HepG2 (cell line): ENCODE measurements at regions not wholly inside any gene's neighbourhood (a gene's known extent, or its start where the extent isn't known, plus 50 kb on each side); places are given as distances from the start of the nearest gene placed in this dataset.

Experiments
- BATF2 ChIP-seq: sonication (generic); formaldehyde crosslinking; IDR thresholded peaks from 2 replicates; pipeline ENCODE4 v1.8.0; 2022; ENCODE audit warnings: mild to moderate bottlenecking, missing genetic modification reagents, moderate library complexity
- CHD4 ChIP-seq: fragments of 200-600 bp; sonication (generic); IDR thresholded peaks from 2 replicates; pipeline ENCODE4 v1.7.0; 2017; ENCODE audit warnings: mild to moderate bottlenecking, low read length, borderline replicate concordance
- DMAP1 ChIP-seq: IDR thresholded peaks from 2 replicates; pipeline ENCODE4 v1.6.1; 2016
- FOXM1 ChIP-seq: sonication (generic); formaldehyde crosslinking; IDR thresholded peaks from 2 replicates; pipeline ENCODE4 v1.5.0; 2020; ENCODE audit warnings: missing genetic modification reagents
- GABPB1 ChIP-seq: IDR thresholded peaks from 2 replicates; pipeline ENCODE4 v1.6.1; 2016; ENCODE audit warnings: mild to moderate bottlenecking, missing genetic modification reagents, moderate library complexity, missing compliant biosample characterization
- HNF4G ChIP-seq, 2 experiments: sonication (generic) in 1 of 2; formaldehyde crosslinking in 1 of 2; IDR thresholded peaks; 2 replicates each; pipeline versions ENCODE4 v1.4.0 to v1.6.1; 2011 to 2020; ENCODE audit warnings: borderline replicate concordance in 2 of 2, low read depth in 2 of 2, mild to moderate bottlenecking in 2 of 2, low read length in 1 of 2, missing genetic modification reagents in 1 of 2, moderate library complexity in 1 of 2
- MXD1 ChIP-seq: sonication (generic); formaldehyde crosslinking; IDR thresholded peaks from 2 replicates; pipeline ENCODE4 v1.4.0; 2020; ENCODE audit warnings: mild to moderate bottlenecking, missing genetic modification reagents
- NCOA1 ChIP-seq: sonication (generic); formaldehyde crosslinking; IDR thresholded peaks from 2 replicates; pipeline ENCODE4 v1.9.0; 2021; ENCODE audit warnings: missing genetic modification reagents
- NFIB ChIP-seq: sonication (generic); formaldehyde crosslinking; IDR thresholded peaks from 2 replicates; pipeline ENCODE4 v1.9.0; 2021; ENCODE audit warnings: missing genetic modification reagents, mild to moderate bottlenecking, borderline replicate concordance
- NR1H2 ChIP-seq: sonication (generic); formaldehyde crosslinking; IDR thresholded peaks from 2 replicates; pipeline ENCODE4 v1.8.1; 2022; ENCODE audit warnings: low read depth, missing genetic modification reagents, borderline replicate concordance
- PHB2 ChIP-seq: fragments of 450-650 bp; IDR thresholded peaks from 2 replicates; pipeline ENCODE4 v1.6.1; 2018; ENCODE audit not compliant: partially characterized antibody
- SETDB1 ChIP-seq: sonication (generic); formaldehyde crosslinking; IDR thresholded peaks from 2 replicates; pipeline ENCODE4 v1.5.1; 2020; ENCODE audit warnings: missing genetic modification reagents, mild to moderate bottlenecking, borderline replicate concordance
- SKIL ChIP-seq: sonication (generic); formaldehyde crosslinking; IDR thresholded peaks from 2 replicates; pipeline ENCODE4 v1.8.0; 2022; ENCODE audit warnings: missing genetic modification reagents, mild to moderate bottlenecking, moderate library complexity, borderline replicate concordance
- TBX3 ChIP-seq: fragments of 450-650 bp; IDR thresholded peaks from 2 replicates; pipeline ENCODE4 v1.6.1; 2017; ENCODE audit warnings: antibody characterized with exemption, mild to moderate bottlenecking, inconsistent platforms, borderline replicate concordance
- TP53 ChIP-seq: sonication (generic); formaldehyde crosslinking; conservative IDR thresholded peaks from 2 replicates; pipeline ENCODE4 v1.4.0; 2020; ENCODE audit warnings: missing genetic modification reagents
- ZBTB46 ChIP-seq: sonication (generic); formaldehyde crosslinking; IDR thresholded peaks from 2 replicates; pipeline ENCODE4 v1.4.0; 2020; ENCODE audit warnings: mild to moderate bottlenecking, missing genetic modification reagents, borderline replicate concordance
- ZNF337 ChIP-seq: sonication (generic); formaldehyde crosslinking; IDR thresholded peaks from 2 replicates; pipeline ENCODE4 v1.5.1; 2020; ENCODE audit warnings: missing genetic modification reagents, low read depth, mild to moderate bottlenecking, borderline replicate concordance
- ZNF33B ChIP-seq: sonication (generic); formaldehyde crosslinking; IDR thresholded peaks from 2 replicates; pipeline ENCODE4 v1.5.1; 2020; ENCODE audit warnings: mild to moderate bottlenecking, missing genetic modification reagents
- ZNF343 ChIP-seq: sonication (generic); formaldehyde crosslinking; IDR thresholded peaks from 2 replicates; pipeline ENCODE4 v1.4.0; 2020; ENCODE audit warnings: mild to moderate bottlenecking, missing genetic modification reagents
- ZNF644 ChIP-seq: IDR thresholded peaks from 2 replicates; pipeline ENCODE4 v1.6.1; 2016; ENCODE audit warnings: low read depth
- ZNF704 ChIP-seq: sonication (generic); formaldehyde crosslinking; IDR thresholded peaks from 2 replicates; pipeline ENCODE4 v1.8.1; 2023; ENCODE audit warnings: mild to moderate bottlenecking, inconsistent platforms, moderate library complexity, missing genetic modification reagents, borderline replicate concordance
- ZNF790 ChIP-seq: sonication (generic); formaldehyde crosslinking; IDR thresholded peaks from 2 replicates; pipeline ENCODE4 v1.8.0; 2022; ENCODE audit warnings: missing genetic modification reagents, mild to moderate bottlenecking, borderline replicate concordance
- ZZZ3 ChIP-seq: sonication (generic); formaldehyde crosslinking; IDR thresholded peaks from 2 replicates; pipeline ENCODE4 v1.4.0; 2020; ENCODE audit warnings: missing genetic modification reagents, mild to moderate bottlenecking, borderline replicate concordance

- no peak for TF ChIP-seq ZNF790 (CRISPR knock-in tag)
- no peak for TF ChIP-seq SKIL (CRISPR knock-in tag)
- no peak for TF ChIP-seq CHD4
- TF ChIP-seq TBX3: no peak
- no peak for TF ChIP-seq ZZZ3 (CRISPR knock-in tag)
- TF ChIP-seq ZNF337 (CRISPR knock-in tag): peak; percentile 75; the same call in 1 of the 2 replicates
- TF ChIP-seq ZNF644 (CRISPR knock-in tag): peak; percentile 75; the same call in 1 of the 2 replicates
- no peak for TF ChIP-seq FOXM1 (CRISPR knock-in tag)
- TF ChIP-seq NFIB (CRISPR knock-in tag): no peak
- TF ChIP-seq HNF4G (IDR thresholded peaks at IDR 0.05; ENCODE audit: borderline replicate concordance, low read depth, low read length): peak; percentile 60; the same call in 1 of the 2 replicates
- TF ChIP-seq HNF4G (CRISPR knock-in tag; IDR thresholded peaks at IDR 0.05; ENCODE audit: borderline replicate concordance, low read depth): 0 out of 2 replicates have a peak, but pooled peaks have one; percentile 33
- TF ChIP-seq ZNF704 (CRISPR knock-in tag): peak; percentile 57; the same call in 1 of the 2 replicates
- TF ChIP-seq GABPB1: no peak
- no peak for TF ChIP-seq MXD1 (CRISPR knock-in tag)
- peak; percentile 53; the same call in 1 of the 2 replicates for TF ChIP-seq ZNF33B (CRISPR knock-in tag)
- no peak for TF ChIP-seq SETDB1
- no peak for TF ChIP-seq ZNF343
- TF ChIP-seq NCOA1 (CRISPR knock-in tag): 0 out of 2 replicates have a peak, but pooled peaks have one; percentile 81
- no peak for TF ChIP-seq NR1H2 (CRISPR knock-in tag)
- no peak for TF ChIP-seq BATF2 (CRISPR knock-in tag)
- no peak for TF ChIP-seq ZBTB46 (CRISPR knock-in tag)
- TF ChIP-seq TP53 (CRISPR knock-in tag): no peak
- TF ChIP-seq DMAP1 (CRISPR knock-in tag): peak; percentile 52
- no peak for TF ChIP-seq PHB2
Observed at GRCh38 chr3:188052169-188053035, 101.6 kb upstream of the LPP start (continued).
